HEK293 (cell line): ENCODE measurements at regions not wholly inside any gene's neighbourhood (a gene's known extent, or its start where the extent isn't known, plus 50 kb on each side); places are given as distances from the start of the nearest gene placed in this dataset.

ENCODE experiments used
- CTCF ChIA-PET: fragments of 350-600 bp; formaldehyde crosslinking; extraction: SDS; loops from one replicate; lab custom pipeline; 2021; ENCODE audit warnings: antibody characterized with exemption; lab: Yijun Ruan, JAX
- POLR2A ChIA-PET: fragments of 300-600 bp; formaldehyde crosslinking; extraction: SDS; loops from one replicate; lab custom pipeline; 2020; ENCODE audit warnings: antibody characterized with exemption, inconsistent platforms; lab: Yijun Ruan, JAX
- H3K27ac ChIP-seq: fragments of 200-500 bp; sonication (Bioruptor generic); 2 replicates; pipeline ENCODE4 v1.5.1; 2014; ENCODE audit warnings: low read depth, low read length, control low read depth, inconsistent platforms; ENCODE audit errors: extremely low read depth
- H3K36me3 ChIP-seq, 2 experiments: fragments of 200-500 bp in 1 of 2; sonication (Bioruptor generic) in 1 of 2; 1 replicate in 1 of 2; 2 replicates in 1 of 2; pipeline ENCODE4 v1.5.1; 2014 to 2017; ENCODE audit warnings: inconsistent platforms in 2 of 2, low read length in 2 of 2; ENCODE audit not compliant: control insufficient read depth in 2 of 2, insufficient read depth in 1 of 2
- H3K4me1 ChIP-seq: fragments of 200-500 bp; sonication (Bioruptor generic); 2 replicates; pipeline ENCODE4 v1.5.1; 2014; ENCODE audit warnings: mild to moderate bottlenecking, low read length, inconsistent platforms; ENCODE audit not compliant: control insufficient read depth, insufficient read depth
- H3K4me3 ChIP-seq: 2 replicates; pipeline ENCODE4 v1.5.1; 2011; ENCODE audit warnings: low read depth, mild to moderate bottlenecking, control low read depth, low read length, moderate library complexity
- H3K9me3 ChIP-seq: fragments of 200-500 bp; sonication (Bioruptor generic); 2 replicates; pipeline ENCODE4 v1.5.1; 2014; ENCODE audit warnings: low read depth, low read length, inconsistent platforms; ENCODE audit not compliant: control insufficient read depth, insufficient read depth
- BCL11A ChIP-seq: fragments of 450-650 bp; formaldehyde crosslinking; IDR thresholded peaks from 2 replicates; pipeline ENCODE4 v1.5.1; 2016; ENCODE audit warnings: low read depth, missing biosample characterization, missing genetic modification characterization
- KLF10 ChIP-seq: fragments of 450-650 bp; IDR thresholded peaks from 2 replicates; pipeline ENCODE4 v1.5.1; 2018; ENCODE audit warnings: missing biosample characterization, mild to moderate bottlenecking, missing genetic modification characterization
- TCF7L2 ChIP-seq: IDR thresholded peaks from 2 replicates; pipeline ENCODE4 v1.6.1; 2011; ENCODE audit warnings: low read depth, mild to moderate bottlenecking, inconsistent platforms, low read length, moderate library complexity, borderline replicate concordance
- ZBTB1 ChIP-seq: fragments of 450-650 bp; formaldehyde crosslinking; IDR thresholded peaks from 2 replicates; pipeline ENCODE4 v1.5.1; 2016; ENCODE audit warnings: missing biosample characterization, missing genetic modification characterization
- ZBTB17 ChIP-seq: fragments of 450-650 bp; formaldehyde crosslinking; IDR thresholded peaks from 2 replicates; pipeline ENCODE4 v1.5.1; 2016; ENCODE audit warnings: missing biosample characterization, missing genetic modification characterization
- ZBTB7A ChIP-seq: fragments of 450-650 bp; formaldehyde crosslinking; IDR thresholded peaks from 2 replicates; pipeline ENCODE4 v1.5.1; 2016; ENCODE audit warnings: low read depth, missing biosample characterization, missing genetic modification characterization
- ZBTB8A ChIP-seq: fragments of 450-650 bp; formaldehyde crosslinking; IDR thresholded peaks from 2 replicates; pipeline ENCODE4 v1.5.1; 2016; ENCODE audit warnings: missing biosample characterization, missing genetic modification characterization
- ZEB2 ChIP-seq: fragments of 450-650 bp; formaldehyde crosslinking; IDR thresholded peaks from 2 replicates; pipeline ENCODE4 v1.5.1; 2016; ENCODE audit warnings: missing biosample characterization, missing genetic modification characterization
- ZFHX2 ChIP-seq: fragments of 450-650 bp; formaldehyde crosslinking; conservative IDR thresholded peaks from 2 replicates; pipeline ENCODE4 v1.5.1; 2016; ENCODE audit warnings: missing biosample characterization, missing genetic modification characterization
- ZNF239 ChIP-seq: fragments of 450-650 bp; formaldehyde crosslinking; IDR thresholded peaks from 2 replicates; pipeline ENCODE4 v1.5.1; 2016; ENCODE audit warnings: missing biosample characterization, missing genetic modification characterization
- ZNF24 ChIP-seq: fragments of 450-650 bp; formaldehyde crosslinking; IDR thresholded peaks from 2 replicates; pipeline ENCODE4 v1.5.1; 2016; ENCODE audit warnings: missing biosample characterization, missing genetic modification characterization
- ZNF350 ChIP-seq: fragments of 450-650 bp; formaldehyde crosslinking; IDR thresholded peaks from 2 replicates; pipeline ENCODE4 v1.5.0; 2017; ENCODE audit warnings: missing biosample characterization, mild to moderate bottlenecking, missing genetic modification characterization
- ZNF366 ChIP-seq: fragments of 450-650 bp; formaldehyde crosslinking; conservative IDR thresholded peaks from 2 replicates; pipeline ENCODE4 v1.5.1; 2016; ENCODE audit warnings: missing biosample characterization, missing genetic modification characterization
- ZNF529 ChIP-seq: fragments of 450-650 bp; formaldehyde crosslinking; IDR thresholded peaks from 2 replicates; pipeline ENCODE4 v1.5.1; 2017; ENCODE audit warnings: missing genetic modification characterization, missing biosample characterization; ENCODE audit not compliant: insufficient replicate concordance
- ZNF544 ChIP-seq: fragments of 450-650 bp; formaldehyde crosslinking; IDR thresholded peaks from 2 replicates; pipeline ENCODE4 v1.5.0; 2017; ENCODE audit warnings: missing biosample characterization, missing genetic modification characterization
- ZNF548 ChIP-seq: fragments of 450-650 bp; formaldehyde crosslinking; IDR thresholded peaks from 2 replicates; pipeline ENCODE4 v1.5.1; 2016; ENCODE audit warnings: missing biosample characterization, missing genetic modification characterization
- ZNF549 ChIP-seq: fragments of 450-650 bp; IDR thresholded peaks from 2 replicates; pipeline ENCODE4 v1.5.1; 2018; ENCODE audit warnings: missing biosample characterization, missing genetic modification characterization, mild to moderate bottlenecking, inconsistent platforms, moderate library complexity
- ZNF558 ChIP-seq: fragments of 450-650 bp; formaldehyde crosslinking; IDR thresholded peaks from 2 replicates; pipeline ENCODE4 v1.5.1; 2016; ENCODE audit warnings: missing biosample characterization, missing genetic modification characterization
- ZNF561 ChIP-seq: fragments of 450-650 bp; IDR thresholded peaks from 2 replicates; pipeline ENCODE4 v1.5.1; 2018; ENCODE audit warnings: missing biosample characterization, missing genetic modification characterization, borderline replicate concordance
- ZNF596 ChIP-seq: fragments of 450-650 bp; IDR thresholded peaks from 2 replicates; pipeline ENCODE4 v1.5.0; 2018; ENCODE audit warnings: missing biosample characterization, mild to moderate bottlenecking, missing genetic modification characterization, moderate library complexity
- ZNF610 ChIP-seq: fragments of 450-650 bp; formaldehyde crosslinking; IDR thresholded peaks from 2 replicates; pipeline ENCODE4 v1.5.1; 2016; ENCODE audit warnings: missing biosample characterization, missing genetic modification characterization, borderline replicate concordance
- ZNF624 ChIP-seq: fragments of 450-650 bp; formaldehyde crosslinking; IDR thresholded peaks from 2 replicates; pipeline ENCODE4 v1.5.1; 2017; ENCODE audit warnings: missing biosample characterization, missing genetic modification characterization
- ZNF658 ChIP-seq: fragments of 450-650 bp; formaldehyde crosslinking; IDR thresholded peaks from 2 replicates; pipeline ENCODE4; 2016; ENCODE audit warnings: missing biosample characterization, missing genetic modification characterization
- ZNF670 ChIP-seq: fragments of 450-650 bp; formaldehyde crosslinking; IDR thresholded peaks from 2 replicates; pipeline ENCODE4 v1.5.1; 2016; ENCODE audit warnings: missing biosample characterization, missing genetic modification characterization, low read depth
- ZSCAN23 ChIP-seq: fragments of 450-650 bp; formaldehyde crosslinking; IDR thresholded peaks from 2 replicates; pipeline ENCODE4 v1.5.1; 2016; ENCODE audit warnings: missing biosample characterization, missing genetic modification characterization
- TF ChIP-seq, protein P1 (sequence below): fragments of 450-650 bp; formaldehyde crosslinking; IDR thresholded peaks from 2 replicates; pipeline ENCODE4 v1.5.0; 2017; ENCODE audit warnings: missing biosample characterization, missing genetic modification characterization, borderline replicate concordance
- TF ChIP-seq, protein P2 (sequence below): fragments of 450-650 bp; formaldehyde crosslinking; IDR thresholded peaks from 2 replicates; pipeline ENCODE4 v1.5.1; 2016; ENCODE audit warnings: missing biosample characterization, missing genetic modification characterization
- TF ChIP-seq, protein P3 (sequence below): fragments of 450-650 bp; formaldehyde crosslinking; IDR thresholded peaks from 2 replicates; pipeline ENCODE4 v1.5.1; 2016; ENCODE audit warnings: missing biosample characterization, missing genetic modification characterization
- TF ChIP-seq, protein P4 (sequence below): fragments of 450-650 bp; formaldehyde crosslinking; IDR thresholded peaks from 2 replicates; pipeline ENCODE4; 2016; ENCODE audit warnings: missing biosample characterization, missing genetic modification characterization

DNA sequence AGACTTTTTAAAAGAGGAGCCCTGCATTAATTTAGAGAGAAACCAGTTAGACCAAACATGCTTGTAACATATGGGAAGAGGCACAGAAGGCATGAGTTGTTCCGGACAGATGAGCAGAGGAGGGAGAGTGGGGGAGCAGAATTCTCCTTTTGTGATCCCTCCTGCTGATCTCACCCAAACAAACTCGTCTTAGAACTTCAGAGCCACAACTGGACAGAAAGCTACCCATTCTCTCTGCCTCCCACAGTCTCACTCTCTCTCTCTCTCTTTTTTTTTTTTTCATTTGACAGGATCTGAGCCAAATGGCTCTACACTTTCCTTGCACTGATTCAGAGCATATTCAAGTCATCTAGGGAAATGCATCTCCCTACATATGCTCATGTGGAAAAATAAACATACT lies 196.0 kb upstream of the PAPPA start:
- Histone ChIP-seq H3K36me3 (no peaks in the 10 kb centered on the region), H3K27ac (no peak overlapping the region), H3K9me3 (no peaks in the 10 kb centered on the region), H3K4me3 (no peak overlapping the region), H3K4me1 (no peaks in the 10 kb centered on the region)
- ChIA-PET POLR2A (no interaction called here), CTCF (interaction anchor here (1.0 kb wide), 1 partner anchor 31 kb away, joined by 3 read pairs; no protein-coding TSS in a partner anchor)
- TF ChIP-seq ZBTB17 (tag by site-specific recombination), result no peak
- TF ChIP-seq TCF7L2, result no peak
- TF ChIP-seq ZBTB8A, result no peak
- TF ChIP-seq ZFHX2 (tag by site-specific recombination), result no peak
- no peak for TF ChIP-seq ZNF670 (tag by site-specific recombination)
- TF ChIP-seq ZNF561 (tag by site-specific recombination), result no peak
- no peak for TF ChIP-seq ZNF549 (tag by site-specific recombination)
- TF ChIP-seq, protein P1, sequence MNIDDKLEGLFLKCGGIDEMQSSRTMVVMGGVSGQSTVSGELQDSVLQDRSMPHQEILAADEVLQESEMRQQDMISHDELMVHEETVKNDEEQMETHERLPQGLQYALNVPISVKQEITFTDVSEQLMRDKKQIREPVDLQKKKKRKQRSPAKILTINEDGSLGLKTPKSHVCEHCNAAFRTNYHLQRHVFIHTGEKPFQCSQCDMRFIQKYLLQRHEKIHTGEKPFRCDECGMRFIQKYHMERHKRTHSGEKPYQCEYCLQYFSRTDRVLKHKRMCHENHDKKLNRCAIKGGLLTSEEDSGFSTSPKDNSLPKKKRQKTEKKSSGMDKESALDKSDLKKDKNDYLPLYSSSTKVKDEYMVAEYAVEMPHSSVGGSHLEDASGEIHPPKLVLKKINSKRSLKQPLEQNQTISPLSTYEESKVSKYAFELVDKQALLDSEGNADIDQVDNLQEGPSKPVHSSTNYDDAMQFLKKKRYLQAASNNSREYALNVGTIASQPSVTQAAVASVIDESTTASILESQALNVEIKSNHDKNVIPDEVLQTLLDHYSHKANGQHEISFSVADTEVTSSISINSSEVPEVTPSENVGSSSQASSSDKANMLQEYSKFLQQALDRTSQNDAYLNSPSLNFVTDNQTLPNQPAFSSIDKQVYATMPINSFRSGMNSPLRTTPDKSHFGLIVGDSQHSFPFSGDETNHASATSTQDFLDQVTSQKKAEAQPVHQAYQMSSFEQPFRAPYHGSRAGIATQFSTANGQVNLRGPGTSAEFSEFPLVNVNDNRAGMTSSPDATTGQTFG (tag by site-specific recombination), result no peak
- TF ChIP-seq ZNF596 (tag by site-specific recombination), result no peak
- TF ChIP-seq ZNF610 (tag by site-specific recombination), result no peak
- TF ChIP-seq, protein P2, sequence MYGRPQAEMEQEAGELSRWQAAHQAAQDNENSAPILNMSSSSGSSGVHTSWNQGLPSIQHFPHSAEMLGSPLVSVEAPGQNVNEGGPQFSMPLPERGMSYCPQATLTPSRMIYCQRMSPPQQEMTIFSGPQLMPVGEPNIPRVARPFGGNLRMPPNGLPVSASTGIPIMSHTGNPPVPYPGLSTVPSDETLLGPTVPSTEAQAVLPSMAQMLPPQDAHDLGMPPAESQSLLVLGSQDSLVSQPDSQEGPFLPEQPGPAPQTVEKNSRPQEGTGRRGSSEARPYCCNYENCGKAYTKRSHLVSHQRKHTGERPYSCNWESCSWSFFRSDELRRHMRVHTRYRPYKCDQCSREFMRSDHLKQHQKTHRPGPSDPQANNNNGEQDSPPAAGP (tag by site-specific recombination), result no peak
- TF ChIP-seq ZNF658 (tag by site-specific recombination), result no peak
- TF ChIP-seq ZSCAN23 (tag by site-specific recombination), result no peak
- TF ChIP-seq, protein P3, sequence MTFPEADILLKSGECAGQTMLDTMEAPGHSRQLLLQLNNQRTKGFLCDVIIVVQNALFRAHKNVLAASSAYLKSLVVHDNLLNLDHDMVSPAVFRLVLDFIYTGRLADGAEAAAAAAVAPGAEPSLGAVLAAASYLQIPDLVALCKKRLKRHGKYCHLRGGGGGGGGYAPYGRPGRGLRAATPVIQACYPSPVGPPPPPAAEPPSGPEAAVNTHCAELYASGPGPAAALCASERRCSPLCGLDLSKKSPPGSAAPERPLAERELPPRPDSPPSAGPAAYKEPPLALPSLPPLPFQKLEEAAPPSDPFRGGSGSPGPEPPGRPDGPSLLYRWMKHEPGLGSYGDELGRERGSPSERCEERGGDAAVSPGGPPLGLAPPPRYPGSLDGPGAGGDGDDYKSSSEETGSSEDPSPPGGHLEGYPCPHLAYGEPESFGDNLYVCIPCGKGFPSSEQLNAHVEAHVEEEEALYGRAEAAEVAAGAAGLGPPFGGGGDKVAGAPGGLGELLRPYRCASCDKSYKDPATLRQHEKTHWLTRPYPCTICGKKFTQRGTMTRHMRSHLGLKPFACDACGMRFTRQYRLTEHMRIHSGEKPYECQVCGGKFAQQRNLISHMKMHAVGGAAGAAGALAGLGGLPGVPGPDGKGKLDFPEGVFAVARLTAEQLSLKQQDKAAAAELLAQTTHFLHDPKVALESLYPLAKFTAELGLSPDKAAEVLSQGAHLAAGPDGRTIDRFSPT (tag by site-specific recombination), result no peak
- TF ChIP-seq ZNF366 (tag by site-specific recombination), result no peak
- TF ChIP-seq KLF10 (tag by site-specific recombination), result no peak
- TF ChIP-seq ZNF558 (tag by site-specific recombination), result no peak
- no peak for TF ChIP-seq ZNF529
- no peak for TF ChIP-seq ZBTB1
- no peak for TF ChIP-seq ZNF24 (tag by site-specific recombination)

DNA sequence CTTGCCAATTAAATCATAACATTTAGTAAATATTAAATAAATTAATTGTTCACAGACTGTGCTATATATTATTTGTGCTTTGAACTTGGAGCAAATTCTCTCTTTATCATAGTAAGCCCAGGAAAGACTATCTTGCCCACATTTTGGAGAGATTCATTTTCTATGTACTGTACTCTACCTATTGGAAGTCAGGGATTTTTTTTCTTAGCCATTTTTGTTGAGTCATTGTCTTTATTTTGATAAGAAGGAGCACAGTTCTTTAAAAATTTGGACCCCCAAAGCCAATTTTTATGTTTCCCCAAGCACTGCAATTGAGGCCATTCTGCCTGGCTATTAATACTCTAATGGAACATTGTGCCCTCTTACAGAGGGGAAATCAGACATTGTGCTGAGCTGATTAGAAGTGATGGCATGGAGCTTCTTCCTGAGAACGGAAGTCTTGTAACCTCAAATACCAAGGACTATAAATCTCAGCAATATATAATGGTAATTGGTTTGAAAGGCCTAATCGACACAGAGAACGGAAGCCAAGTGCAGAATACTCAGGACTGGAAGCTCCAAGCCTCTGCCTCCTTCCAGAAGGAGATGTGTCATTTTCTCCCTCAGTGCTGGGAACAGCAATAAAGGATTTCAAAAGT lies 188.8 kb upstream of the PAPPA start:
- Histone ChIP-seq H3K36me3 (no peaks in the 10 kb centered on the region), H3K4me1 (no peaks in the 10 kb centered on the region), H3K9me3 (no peaks in the 10 kb centered on the region), H3K27ac (no peak overlapping the region), H3K4me3 (no peak overlapping the region)
- CTCF ChIA-PET, result interaction anchor here (0.6 kb wide), 3 partner anchors 33 to 187 kb away, joined by 3 to 5 read pairs (median 4); no protein-coding TSS in a partner anchor
- TF ChIP-seq ZNF529 (no peak), ZNF624 (tag by site-specific recombination) (no peak), ZNF548 (tag by site-specific recombination) (no peak), ZNF239 (no peak), ZNF544 (tag by site-specific recombination) (no peak), BCL11A (tag by site-specific recombination) (no peak), ZEB2 (tag by site-specific recombination) (no peak), ZNF350 (tag by site-specific recombination) (no peak), ZBTB7A (no peak)
- TF ChIP-seq, protein P4, sequence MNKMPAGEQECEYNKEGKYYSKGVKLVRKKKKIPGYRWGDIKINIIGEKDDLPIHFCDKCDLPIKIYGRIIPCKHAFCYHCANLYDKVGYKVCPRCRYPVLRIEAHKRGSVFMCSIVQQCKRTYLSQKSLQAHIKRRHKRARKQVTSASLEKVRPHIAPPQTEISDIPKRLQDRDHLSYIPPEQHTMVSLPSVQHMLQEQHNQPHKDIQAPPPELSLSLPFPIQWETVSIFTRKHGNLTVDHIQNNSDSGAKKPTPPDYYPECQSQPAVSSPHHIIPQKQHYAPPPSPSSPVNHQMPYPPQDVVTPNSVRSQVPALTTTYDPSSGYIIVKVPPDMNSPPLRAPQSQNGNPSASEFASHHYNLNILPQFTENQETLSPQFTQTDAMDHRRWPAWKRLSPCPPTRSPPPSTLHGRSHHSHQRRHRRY (tag by site-specific recombination), result no peak
- POLR2A ChIA-PET, result no interaction called here
